ENCODE measurements at regions not wholly inside any gene's neighbourhood (a gene's known extent, or its start where the extent isn't known, plus 50 kb on each side); places are given as distances from the start of the nearest gene placed in this dataset.

DNA sequence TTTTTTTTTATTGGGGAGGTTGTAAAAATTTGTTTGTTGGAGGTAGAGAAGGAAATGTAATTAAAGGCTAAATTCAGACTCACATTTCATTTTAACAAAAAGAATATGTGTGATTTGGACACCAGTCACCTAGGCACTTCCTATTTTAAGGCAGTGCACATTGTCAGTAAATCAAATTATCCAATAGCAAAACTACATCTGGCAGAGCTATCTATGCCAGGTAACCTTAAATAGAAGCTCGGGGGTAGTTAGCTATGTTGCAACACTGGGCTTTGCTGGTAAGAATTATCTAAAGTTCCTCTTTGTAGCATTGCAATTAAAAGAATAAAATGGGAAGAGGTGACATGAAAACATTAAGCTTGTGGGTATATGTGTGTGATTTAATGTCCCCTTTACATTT lies 1064.4 kb upstream of the ZEB2 start:
- TF ChIP-seq, protein P1, sequence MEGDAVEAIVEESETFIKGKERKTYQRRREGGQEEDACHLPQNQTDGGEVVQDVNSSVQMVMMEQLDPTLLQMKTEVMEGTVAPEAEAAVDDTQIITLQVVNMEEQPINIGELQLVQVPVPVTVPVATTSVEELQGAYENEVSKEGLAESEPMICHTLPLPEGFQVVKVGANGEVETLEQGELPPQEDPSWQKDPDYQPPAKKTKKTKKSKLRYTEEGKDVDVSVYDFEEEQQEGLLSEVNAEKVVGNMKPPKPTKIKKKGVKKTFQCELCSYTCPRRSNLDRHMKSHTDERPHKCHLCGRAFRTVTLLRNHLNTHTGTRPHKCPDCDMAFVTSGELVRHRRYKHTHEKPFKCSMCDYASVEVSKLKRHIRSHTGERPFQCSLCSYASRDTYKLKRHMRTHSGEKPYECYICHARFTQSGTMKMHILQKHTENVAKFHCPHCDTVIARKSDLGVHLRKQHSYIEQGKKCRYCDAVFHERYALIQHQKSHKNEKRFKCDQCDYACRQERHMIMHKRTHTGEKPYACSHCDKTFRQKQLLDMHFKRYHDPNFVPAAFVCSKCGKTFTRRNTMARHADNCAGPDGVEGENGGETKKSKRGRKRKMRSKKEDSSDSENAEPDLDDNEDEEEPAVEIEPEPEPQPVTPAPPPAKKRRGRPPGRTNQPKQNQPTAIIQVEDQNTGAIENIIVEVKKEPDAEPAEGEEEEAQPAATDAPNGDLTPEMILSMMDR (conservative IDR thresholded peaks at IDR 0.05; ENCODE audit: low read depth, low read length): no peak
- TF ChIP-seq EZH2phosphoT487 (IDR thresholded peaks at IDR 0.05; ENCODE audit: borderline replicate concordance, low read length): no peak

Data from PC-3 (cell line).